ENCODE measurements at regions not wholly inside any gene's neighbourhood (a gene's known extent, or its start where the extent isn't known, plus 50 kb on each side); places are given as distances from the start of the nearest gene placed in this dataset.

DNA sequence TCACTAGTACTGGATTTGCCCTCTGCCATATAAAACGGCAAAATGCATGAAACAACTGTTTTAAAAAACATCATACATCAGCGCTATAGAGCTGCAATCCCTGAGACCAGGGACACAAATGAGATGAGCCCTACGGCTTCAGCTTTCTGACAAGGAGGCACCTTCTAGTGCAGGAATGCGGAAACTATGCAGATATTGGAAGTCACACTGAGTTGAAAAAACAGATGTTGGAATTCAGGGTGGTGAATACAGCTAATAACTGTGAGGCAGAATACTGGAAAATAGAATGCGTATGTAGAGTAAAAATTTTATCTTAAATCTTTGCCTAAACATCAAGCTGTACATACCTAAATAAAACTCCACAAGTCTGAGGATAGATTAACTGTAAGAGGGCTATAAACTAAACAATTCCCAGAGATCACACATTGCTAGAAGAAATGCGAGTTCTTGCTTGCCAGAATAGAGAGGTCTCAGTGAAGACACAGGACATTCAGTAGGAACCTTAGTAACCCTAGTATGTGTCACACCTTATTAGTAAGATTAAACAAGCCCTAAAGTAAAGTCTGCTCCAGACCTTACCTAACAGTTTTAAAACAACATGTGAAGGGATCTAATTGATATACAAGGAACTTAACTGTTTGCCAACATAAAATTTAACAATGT, 541.4 kb upstream of the DDX18 start:
- TF ChIP-seq SIN3A (IDR thresholded peaks at IDR 0.05; ENCODE audit: borderline replicate concordance, insufficient read depth, low read length), result no peak
- no peak for TF ChIP-seq TAF1 (IDR thresholded peaks at IDR 0.05; ENCODE audit: borderline replicate concordance, insufficient read depth, low read length)
- no peak for TF ChIP-seq POLR2AphosphoS5 (IDR thresholded peaks at IDR 0.05; ENCODE audit: low read depth, low read length)
- TF ChIP-seq, protein P1, sequence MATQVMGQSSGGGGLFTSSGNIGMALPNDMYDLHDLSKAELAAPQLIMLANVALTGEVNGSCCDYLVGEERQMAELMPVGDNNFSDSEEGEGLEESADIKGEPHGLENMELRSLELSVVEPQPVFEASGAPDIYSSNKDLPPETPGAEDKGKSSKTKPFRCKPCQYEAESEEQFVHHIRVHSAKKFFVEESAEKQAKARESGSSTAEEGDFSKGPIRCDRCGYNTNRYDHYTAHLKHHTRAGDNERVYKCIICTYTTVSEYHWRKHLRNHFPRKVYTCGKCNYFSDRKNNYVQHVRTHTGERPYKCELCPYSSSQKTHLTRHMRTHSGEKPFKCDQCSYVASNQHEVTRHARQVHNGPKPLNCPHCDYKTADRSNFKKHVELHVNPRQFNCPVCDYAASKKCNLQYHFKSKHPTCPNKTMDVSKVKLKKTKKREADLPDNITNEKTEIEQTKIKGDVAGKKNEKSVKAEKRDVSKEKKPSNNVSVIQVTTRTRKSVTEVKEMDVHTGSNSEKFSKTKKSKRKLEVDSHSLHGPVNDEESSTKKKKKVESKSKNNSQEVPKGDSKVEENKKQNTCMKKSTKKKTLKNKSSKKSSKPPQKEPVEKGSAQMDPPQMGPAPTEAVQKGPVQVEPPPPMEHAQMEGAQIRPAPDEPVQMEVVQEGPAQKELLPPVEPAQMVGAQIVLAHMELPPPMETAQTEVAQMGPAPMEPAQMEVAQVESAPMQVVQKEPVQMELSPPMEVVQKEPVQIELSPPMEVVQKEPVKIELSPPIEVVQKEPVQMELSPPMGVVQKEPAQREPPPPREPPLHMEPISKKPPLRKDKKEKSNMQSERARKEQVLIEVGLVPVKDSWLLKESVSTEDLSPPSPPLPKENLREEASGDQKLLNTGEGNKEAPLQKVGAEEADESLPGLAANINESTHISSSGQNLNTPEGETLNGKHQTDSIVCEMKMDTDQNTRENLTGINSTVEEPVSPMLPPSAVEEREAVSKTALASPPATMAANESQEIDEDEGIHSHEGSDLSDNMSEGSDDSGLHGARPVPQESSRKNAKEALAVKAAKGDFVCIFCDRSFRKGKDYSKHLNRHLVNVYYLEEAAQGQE (IDR thresholded peaks at IDR 0.05; ENCODE audit: insufficient read depth in 1 of 2, low read depth in 2 of 2, low read length in 2 of 2), result no peak
- no peak for TF ChIP-seq FOXP2 (optimal IDR thresholded peaks at IDR 0.05; ENCODE audit: borderline replicate concordance, extremely low read depth, extremely low read length, insufficient read depth)

DNA sequence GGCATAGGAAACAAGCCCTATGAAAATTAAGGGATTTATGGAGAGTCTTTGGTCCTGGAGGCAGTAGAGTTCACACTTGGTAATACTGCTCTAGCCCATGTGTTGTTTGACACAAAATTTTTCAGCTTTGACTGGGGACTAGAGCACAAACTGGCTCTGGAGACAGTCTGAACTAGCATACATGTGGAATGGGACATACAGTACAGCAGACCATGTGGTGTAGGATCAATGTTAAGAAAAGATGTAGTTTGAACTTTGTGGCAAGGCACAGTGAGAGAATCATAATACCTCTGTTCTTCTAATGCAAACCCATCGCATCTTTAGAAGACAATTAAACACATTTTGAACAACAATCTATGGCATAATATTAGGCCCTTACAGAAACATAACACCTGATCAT, 521.5 kb upstream of the DDX18 start:
- TF ChIP-seq, protein P1 (IDR thresholded peaks at IDR 0.05; ENCODE audit: insufficient read depth in 1 of 2, low read depth in 2 of 2, low read length in 2 of 2), result no peak
- TF ChIP-seq TAF1 (IDR thresholded peaks at IDR 0.05; ENCODE audit: borderline replicate concordance, insufficient read depth, low read length), result no peak
- TF ChIP-seq SIN3A (IDR thresholded peaks at IDR 0.05; ENCODE audit: borderline replicate concordance, insufficient read depth, low read length), result no peak
- TF ChIP-seq POLR2AphosphoS5 (IDR thresholded peaks at IDR 0.05; ENCODE audit: low read depth, low read length), result no peak
- TF ChIP-seq FOXP2 (optimal IDR thresholded peaks at IDR 0.05; ENCODE audit: borderline replicate concordance, extremely low read depth, extremely low read length, insufficient read depth), result no peak

DNA sequence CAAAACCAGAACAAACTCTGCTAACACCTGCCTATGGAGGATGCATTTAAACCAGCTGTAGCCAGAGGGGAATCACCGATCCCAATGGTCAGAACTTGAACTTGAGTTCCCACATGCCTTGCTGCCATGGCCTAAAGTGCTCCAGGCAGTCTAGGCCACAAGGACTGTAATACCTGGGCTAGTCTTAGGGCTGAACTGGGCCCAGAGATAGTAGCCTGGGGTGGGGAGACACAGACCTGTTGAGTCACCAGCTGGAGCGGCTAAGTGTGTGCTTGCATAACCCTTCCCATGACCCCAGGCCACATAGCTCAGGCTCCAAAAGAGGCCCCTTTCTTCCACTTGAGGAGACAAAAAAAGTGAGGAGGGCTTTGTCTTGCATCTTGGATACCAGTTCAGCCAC, 515.0 kb upstream of the DDX18 start:
- TF ChIP-seq SIN3A (IDR thresholded peaks at IDR 0.05; ENCODE audit: borderline replicate concordance, insufficient read depth, low read length), result no peak
- no peak for TF ChIP-seq TAF1 (IDR thresholded peaks at IDR 0.05; ENCODE audit: borderline replicate concordance, insufficient read depth, low read length)
- TF ChIP-seq FOXP2 (optimal IDR thresholded peaks at IDR 0.05; ENCODE audit: borderline replicate concordance, extremely low read depth, extremely low read length, insufficient read depth), result no peak
- TF ChIP-seq, protein P1 (IDR thresholded peaks at IDR 0.05; ENCODE audit: insufficient read depth in 1 of 2, low read depth in 2 of 2, low read length in 2 of 2), result no peak
- no peak for TF ChIP-seq POLR2AphosphoS5 (IDR thresholded peaks at IDR 0.05; ENCODE audit: low read depth, low read length)

DNA sequence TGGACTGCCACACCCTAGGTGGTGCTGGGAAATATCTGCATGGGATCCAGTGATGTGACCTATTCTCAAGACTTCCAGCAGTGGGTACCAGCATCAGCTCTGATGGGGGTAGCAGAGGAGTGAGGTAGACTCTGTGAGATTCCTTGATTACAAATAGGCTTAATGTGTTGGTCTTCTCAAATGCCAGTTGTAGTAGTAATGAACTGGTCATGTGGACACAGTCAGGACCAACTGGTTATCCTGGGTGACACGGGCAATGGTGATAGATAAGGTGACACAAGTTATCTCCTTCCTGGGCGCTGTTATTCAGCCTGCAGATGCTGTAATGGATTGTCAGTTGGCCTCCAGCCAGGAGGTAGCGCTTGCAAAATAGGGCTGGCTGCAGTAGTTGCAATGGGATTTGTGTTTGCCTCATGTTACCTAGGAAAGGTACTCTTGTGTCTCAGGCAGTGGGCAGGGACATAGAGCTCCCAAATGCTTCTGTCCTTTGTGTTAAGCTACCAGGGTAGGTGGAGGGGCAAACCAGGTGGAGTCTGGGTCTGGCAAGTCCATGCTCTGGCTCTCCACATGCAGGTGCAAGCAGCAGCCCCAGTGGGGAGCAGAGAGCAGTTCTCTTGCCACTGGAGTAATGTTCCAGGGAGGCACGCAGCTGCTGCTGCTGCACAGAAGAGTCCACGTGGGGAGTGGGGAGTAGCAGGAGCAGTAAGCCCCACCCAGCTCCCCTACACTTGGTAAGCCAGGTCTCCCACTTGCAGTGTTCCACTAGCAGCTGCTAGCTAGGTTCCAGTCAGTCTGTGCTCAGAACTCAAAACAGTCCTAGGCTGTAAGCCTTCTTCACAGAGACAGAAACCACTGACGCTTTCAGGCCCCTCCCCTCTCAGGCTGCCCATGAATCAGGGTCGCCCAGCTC, 505.4 kb upstream of the DDX18 start:
- TF ChIP-seq POLR2AphosphoS5 (IDR thresholded peaks at IDR 0.05; ENCODE audit: low read depth, low read length) (no peak), SIN3A (IDR thresholded peaks at IDR 0.05; ENCODE audit: borderline replicate concordance, insufficient read depth, low read length) (no peak)

DNA sequence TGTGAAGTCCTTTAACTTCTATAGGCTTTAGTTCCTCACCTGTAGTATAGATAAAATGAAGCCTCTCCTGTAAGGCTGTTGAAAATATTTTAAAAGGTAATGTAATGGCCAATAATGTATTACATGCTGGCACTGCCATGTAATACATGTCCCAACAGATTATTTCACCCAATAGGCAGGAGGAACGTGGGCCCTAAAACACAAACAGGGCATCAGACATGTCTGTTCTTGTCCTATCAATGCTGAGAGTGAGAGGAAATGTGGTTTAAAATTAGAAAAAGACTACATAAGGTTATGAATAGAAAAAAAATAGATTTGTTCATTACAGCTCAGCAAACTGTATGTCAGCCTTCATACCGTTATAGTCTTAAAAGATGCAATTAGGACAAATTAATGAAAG, 492.7 kb upstream of the DDX18 start:
- TF ChIP-seq POLR2AphosphoS5 (IDR thresholded peaks at IDR 0.05; ENCODE audit: low read depth, low read length), result no peak

DNA sequence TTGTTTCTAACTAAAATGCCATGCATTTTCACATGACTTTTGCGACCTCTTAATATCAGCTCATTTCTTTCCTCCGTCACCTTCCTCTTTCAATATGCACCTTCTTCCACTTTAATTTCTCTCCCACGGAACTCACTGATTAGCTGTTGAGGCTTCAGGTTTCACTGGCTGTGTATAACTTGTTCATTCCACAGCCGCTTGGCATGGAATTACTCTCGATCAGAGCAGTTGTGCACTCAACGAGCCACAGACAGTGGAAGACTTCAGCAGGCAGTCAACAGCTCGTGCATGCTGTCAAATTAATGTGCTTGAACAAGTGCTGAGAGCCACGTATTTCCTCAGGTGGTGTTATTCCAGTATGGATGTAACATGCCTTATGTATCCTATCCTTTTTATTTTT, 491.2 kb upstream of the DDX18 start:
- TF ChIP-seq, protein P1 (IDR thresholded peaks at IDR 0.05; ENCODE audit: insufficient read depth in 1 of 2, low read depth in 2 of 2, low read length in 2 of 2), result no peak
- TF ChIP-seq FOXP2 (optimal IDR thresholded peaks at IDR 0.05; ENCODE audit: borderline replicate concordance, extremely low read depth, extremely low read length, insufficient read depth) (no peak), TAF1 (IDR thresholded peaks at IDR 0.05; ENCODE audit: borderline replicate concordance, insufficient read depth, low read length) (no peak), POLR2AphosphoS5 (IDR thresholded peaks at IDR 0.05; ENCODE audit: low read depth, low read length) (no peak), SIN3A (IDR thresholded peaks at IDR 0.05; ENCODE audit: borderline replicate concordance, insufficient read depth, low read length) (no peak)

Data from PFSK-1 (cell line).